PFSK-1 (cell line): ENCODE measurements at regions not wholly inside any gene's neighbourhood (a gene's known extent, or its start where the extent isn't known, plus 50 kb on each side); places are given as distances from the start of the nearest gene placed in this dataset.

Experiments used
- POLR2AphosphoS5 ChIP-seq: IDR thresholded peaks from 2 replicates; pipeline ENCODE4 v1.6.1; 2012; ENCODE audit warnings: low read depth, mild to moderate bottlenecking, control low read depth, low read length, moderate library complexity
- SIN3A ChIP-seq: IDR thresholded peaks from 2 replicates; pipeline ENCODE4 v1.6.1; 2012; ENCODE audit warnings: mild to moderate bottlenecking, low read length, moderate library complexity, borderline replicate concordance; ENCODE audit not compliant: insufficient read depth

- TF ChIP-seq POLR2AphosphoS5: no peak
- TF ChIP-seq SIN3A: no peak
These were observed 93.0 kb downstream of the FGF18 start for GRCh38 chr5:171512397-171512796.
